Left lung (tissue), 4 donors: ENCODE measurements at regions not wholly inside any gene's neighbourhood (a gene's known extent, or its start where the extent isn't known, plus 50 kb on each side); places are given as distances from the start of the nearest gene placed in this dataset.

ENCODE experiments used
- ATAC-seq: fragments of 200-7000 bp; cut with Tn5 transposase; one replicate; pipeline ENCODE4 v1.9.1; 2020; ENCODE audit warnings: moderate library complexity
- DNase-seq, 4 donors: peaks; one replicate each; pipeline ENCODE4 v3.0.0-alpha.2; 2013 to 2020
- H3K27ac ChIP-seq, 2 donors: fragments of 200-600 bp; sonication (generic) in 1 of 2; one replicate each; pipeline versions ENCODE4 v1.5.0 to v1.8.0; 2020 to 2021
- H3K27me3 ChIP-seq, 2 donors: fragments of 200-600 bp; sonication (generic) in 1 of 2; one replicate each; pipeline versions ENCODE4 v1.5.0 to v1.8.0; 2020 to 2021
- H3K36me3 ChIP-seq, 2 donors: fragments of 200-600 bp; sonication (generic) in 1 of 2; one replicate each; pipeline versions ENCODE4 v1.5.0 to v1.8.0; 2020 to 2021
- H3K4me1 ChIP-seq, 2 donors: fragments of 200-600 bp; one replicate each; pipeline ENCODE4 v1.8.0; 2021
- H3K4me3 ChIP-seq, 2 donors: fragments of 200-600 bp; sonication (generic) in 1 of 2; one replicate each; pipeline versions ENCODE4 v1.5.0 to v1.8.0; 2020 to 2021; ENCODE audit warnings: mild to moderate bottlenecking in 1 of 2
- H3K9me3 ChIP-seq, 2 donors: fragments of 200-600 bp; sonication (generic) in 1 of 2; one replicate each; pipeline versions ENCODE4 v1.5.0 to v1.8.0; 2020 to 2021
- intact Hi-C, 2 donors: fragments of 100-400 bp; cut with DNase I; formaldehyde crosslinking; loops; one replicate each; pipeline versions ENCODE4 v1.11.2 to v1.14.2; 2022
- TF ChIP-seq, protein P1 (sequence below), 2 donors: fragments of 200-600 bp; sonication (generic) in 1 of 2; IDR thresholded peaks; one replicate each; pipeline versions ENCODE4 v1.5.0 to v1.8.0; 2021; ENCODE audit warnings: antibody characterized with exemption in 2 of 2
- donor health status: DM: no; HTN: yes; CAD: no.
- donor health status: DM: no; HTN: no; CAD: no.

DNA sequence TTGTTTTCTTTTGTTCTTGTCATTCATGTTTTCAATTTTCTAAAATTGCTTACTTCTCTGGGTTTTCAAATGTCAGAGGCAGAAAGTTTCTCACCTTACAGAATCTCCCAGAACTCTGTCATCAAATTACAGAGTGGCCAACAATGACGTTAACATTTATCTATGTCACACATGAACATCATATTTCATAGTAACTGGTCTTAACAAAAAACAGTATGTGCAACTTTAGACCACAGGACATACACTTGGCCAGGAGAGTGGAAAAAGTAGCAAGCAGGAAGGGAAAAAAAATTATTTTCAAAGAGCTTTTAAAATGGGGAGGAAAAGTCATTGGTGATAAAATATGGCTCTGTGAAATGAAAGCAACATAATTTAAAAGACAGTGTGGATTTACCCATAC is 426.5 kb downstream of the MED13L start:
- DNase-seq (no peak), ATAC-seq (no peak)
- H3K36me3 ChIP-seq = no peaks in the 10 kb centered on the region
- TF ChIP-seq, protein P1, sequence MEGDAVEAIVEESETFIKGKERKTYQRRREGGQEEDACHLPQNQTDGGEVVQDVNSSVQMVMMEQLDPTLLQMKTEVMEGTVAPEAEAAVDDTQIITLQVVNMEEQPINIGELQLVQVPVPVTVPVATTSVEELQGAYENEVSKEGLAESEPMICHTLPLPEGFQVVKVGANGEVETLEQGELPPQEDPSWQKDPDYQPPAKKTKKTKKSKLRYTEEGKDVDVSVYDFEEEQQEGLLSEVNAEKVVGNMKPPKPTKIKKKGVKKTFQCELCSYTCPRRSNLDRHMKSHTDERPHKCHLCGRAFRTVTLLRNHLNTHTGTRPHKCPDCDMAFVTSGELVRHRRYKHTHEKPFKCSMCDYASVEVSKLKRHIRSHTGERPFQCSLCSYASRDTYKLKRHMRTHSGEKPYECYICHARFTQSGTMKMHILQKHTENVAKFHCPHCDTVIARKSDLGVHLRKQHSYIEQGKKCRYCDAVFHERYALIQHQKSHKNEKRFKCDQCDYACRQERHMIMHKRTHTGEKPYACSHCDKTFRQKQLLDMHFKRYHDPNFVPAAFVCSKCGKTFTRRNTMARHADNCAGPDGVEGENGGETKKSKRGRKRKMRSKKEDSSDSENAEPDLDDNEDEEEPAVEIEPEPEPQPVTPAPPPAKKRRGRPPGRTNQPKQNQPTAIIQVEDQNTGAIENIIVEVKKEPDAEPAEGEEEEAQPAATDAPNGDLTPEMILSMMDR (IDR thresholded peaks at IDR 0.05) = no peak
- H3K27me3 ChIP-seq = no peaks in the 10 kb centered on the region
- no peaks in the 10 kb centered on the region for H3K4me1 ChIP-seq
- H3K9me3 ChIP-seq = peaks cover 0 to 9% of the 10 kb centered on the region in 2 donors
- H3K4me3 ChIP-seq = no peak overlapping the region
- intact Hi-C loops = no loop called here
- H3K27ac ChIP-seq = no peak overlapping the region

DNA sequence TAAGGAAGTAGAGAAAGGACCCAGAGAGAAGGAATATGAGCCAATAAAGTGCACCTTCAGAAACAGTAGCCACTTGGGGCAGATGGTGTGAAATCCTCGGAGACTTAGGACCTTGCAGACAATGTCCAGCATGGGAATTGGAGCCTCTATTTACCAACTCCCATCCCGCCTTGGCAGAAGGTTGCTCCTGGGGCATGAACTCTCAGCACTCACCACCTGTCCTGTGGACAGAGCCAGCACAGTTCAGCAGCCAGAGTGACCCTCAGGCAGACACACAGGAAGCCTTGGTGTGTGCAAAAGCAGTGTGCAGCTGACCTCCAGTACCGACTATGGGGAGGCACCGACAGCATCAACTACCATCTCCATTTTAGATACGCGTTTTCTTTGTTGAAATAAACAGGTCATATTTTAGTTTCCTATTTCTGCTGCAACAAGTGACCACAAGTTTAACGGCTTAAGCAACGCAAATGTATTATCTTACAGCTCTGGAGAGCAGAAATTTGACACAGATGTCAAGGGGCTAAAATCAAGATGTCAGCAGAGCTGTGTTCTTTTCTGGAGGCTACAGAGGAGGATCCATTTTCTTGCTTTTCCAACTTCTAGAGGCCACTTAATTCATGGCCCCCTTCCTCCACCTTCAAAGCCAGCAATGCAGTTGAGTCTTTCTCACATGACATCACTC is 428.1 kb downstream of the MED13L start:
- DNase-seq (no peak), ATAC-seq (no peak)
- Histone ChIP-seq H3K4me1 (no peaks in the 10 kb centered on the region), H3K27ac (no peak overlapping the region), H3K9me3 (peaks cover 0 to 9% of the 10 kb centered on the region in 2 donors), H3K4me3 (no peak overlapping the region), H3K27me3 (no peaks in the 10 kb centered on the region), H3K36me3 (no peaks in the 10 kb centered on the region)
- TF ChIP-seq, protein P1 (IDR thresholded peaks at IDR 0.05) = no peak
- intact Hi-C loops = no loop called here

DNA sequence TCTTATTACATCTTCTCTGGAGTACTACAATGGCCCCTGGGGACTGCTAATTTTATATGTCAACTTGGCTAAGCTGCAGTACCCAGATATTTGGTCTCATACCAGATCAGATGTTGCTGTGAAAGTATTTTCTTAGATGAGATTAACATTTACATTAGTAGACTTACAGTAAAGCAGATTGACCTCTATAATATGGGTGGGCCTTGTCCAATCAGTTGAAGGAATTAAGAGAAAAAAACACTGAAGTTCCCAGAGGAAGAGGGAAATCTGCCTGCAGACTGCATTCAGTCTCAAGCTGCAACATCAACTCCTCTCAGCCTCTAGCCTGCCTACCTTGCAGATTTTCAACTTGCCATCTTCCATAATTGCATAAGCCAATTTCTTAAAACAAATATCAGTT is 430.1 kb downstream of the MED13L start:
- no peaks in the 10 kb centered on the region for H3K27me3 ChIP-seq
- H3K4me3 ChIP-seq = no peak overlapping the region
- intact Hi-C loops = no loop called here
- H3K27ac ChIP-seq = no peak overlapping the region
- H3K9me3 ChIP-seq = peaks cover 0 to 9% of the 10 kb centered on the region in 2 donors
- DNase-seq (no peak), ATAC-seq (no peak)
- H3K36me3 ChIP-seq = no peaks in the 10 kb centered on the region
- H3K4me1 ChIP-seq = no peaks in the 10 kb centered on the region
- TF ChIP-seq, protein P1 (IDR thresholded peaks at IDR 0.05) = no peak

DNA sequence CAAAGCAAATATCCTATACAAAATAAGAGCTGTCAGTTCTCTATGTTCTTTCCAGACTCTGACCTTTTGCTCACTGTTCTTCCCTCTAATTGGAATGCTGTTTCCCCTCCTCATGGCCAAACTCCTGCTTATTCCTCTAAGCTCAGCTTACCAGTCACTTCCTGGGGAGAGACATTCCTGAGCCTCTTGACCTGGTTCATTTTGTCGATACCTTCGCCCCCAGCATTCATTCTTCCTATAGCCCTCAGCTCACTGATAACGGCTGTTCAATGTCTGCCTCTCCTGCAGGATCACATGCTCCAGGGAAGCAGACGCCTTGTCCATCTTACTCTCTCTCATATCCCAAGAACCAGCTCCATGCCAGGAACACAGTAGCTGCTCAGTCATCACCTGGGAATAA is 431.0 kb downstream of the MED13L start:
- TF ChIP-seq, protein P1 (IDR thresholded peaks at IDR 0.05) = no peak
- intact Hi-C loops = no loop called here

DNA sequence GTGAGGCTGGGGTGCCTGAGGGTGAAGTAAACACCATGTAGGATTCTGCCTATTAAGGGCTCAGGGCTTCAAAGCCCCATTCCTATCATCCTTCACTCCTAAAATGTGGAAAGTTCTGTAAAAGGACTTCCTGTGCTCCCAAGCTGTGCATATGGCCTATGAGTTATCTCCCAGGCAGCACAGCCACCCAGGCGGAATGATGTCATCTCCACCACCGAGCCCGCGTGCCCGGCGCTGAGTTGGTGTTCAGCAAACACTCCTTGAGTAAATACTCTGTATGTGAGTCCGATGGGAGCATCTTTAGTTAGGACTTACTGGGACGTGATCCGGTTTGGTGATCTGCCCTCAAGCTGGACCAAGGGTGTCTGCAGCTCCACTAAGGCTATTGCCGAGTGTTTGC is 437.3 kb downstream of the MED13L start:
- DNase-seq (no peak), ATAC-seq (no peak)
- H3K36me3 ChIP-seq = no peaks in the 10 kb centered on the region
- no peaks in the 10 kb centered on the region for H3K27me3 ChIP-seq
- H3K27ac ChIP-seq = no peak overlapping the region
- H3K4me1 ChIP-seq = no peaks in the 10 kb centered on the region
- H3K9me3 ChIP-seq = no peaks in the 10 kb centered on the region
- no peak overlapping the region for H3K4me3 ChIP-seq
- TF ChIP-seq, protein P1 (IDR thresholded peaks at IDR 0.05) = no peak
- intact Hi-C loops = no loop called here

More for the DNA sequence above, 431.0 kb downstream of the MED13L start:
- no peaks in the 10 kb centered on the region for H3K27me3 ChIP-seq
- ATAC-seq (no peak), DNase-seq (no peak)
- no peaks in the 10 kb centered on the region for H3K36me3 ChIP-seq
- no peak overlapping the region for H3K27ac ChIP-seq
- H3K9me3 ChIP-seq = peaks cover 0 to 9% of the 10 kb centered on the region in 2 donors
- H3K4me3 ChIP-seq = no peak overlapping the region
- H3K4me1 ChIP-seq = no peaks in the 10 kb centered on the region
